H9 (cell line): ENCODE measurements at regions not wholly inside any gene's neighbourhood (a gene's known extent, or its start where the extent isn't known, plus 50 kb on each side); places are given as distances from the start of the nearest gene placed in this dataset.

ENCODE experiments used
- DNase-seq: peaks from one replicate; pipeline ENCODE4 v3.0.0-alpha.2; 2017
- H2AFZ ChIP-seq: one replicate; pipeline ENCODE4 v1.6.1; 2013; ENCODE audit warnings: mild to moderate bottlenecking, low read length, control low read depth, moderate library complexity
- H2AK5ac ChIP-seq: 2 replicates; pipeline ENCODE4 v1.6.1; 2013; ENCODE audit warnings: low read length, control low read depth, mixed read lengths; ENCODE audit not compliant: insufficient read length
- H2BK120ac ChIP-seq: one replicate; pipeline ENCODE4 v1.6.1; 2013; ENCODE audit warnings: low read depth, mild to moderate bottlenecking, low read length, control low read depth, inconsistent platforms; ENCODE audit not compliant: poor library complexity, severe bottlenecking
- H2BK12ac ChIP-seq: 2 replicates; pipeline ENCODE4 v1.6.1; 2013; ENCODE audit warnings: low read length, control low read depth, mixed read lengths, low read depth; ENCODE audit not compliant: insufficient read length
- H2BK15ac ChIP-seq: 2 replicates; pipeline ENCODE4 v1.6.1; 2013; ENCODE audit warnings: low read depth, low read length, control low read depth
- H2BK20ac ChIP-seq: one replicate; pipeline ENCODE4 v1.6.1; 2013; ENCODE audit warnings: low read depth, mild to moderate bottlenecking, low read length, control low read depth, inconsistent platforms; ENCODE audit not compliant: poor library complexity, severe bottlenecking
- H2BK5ac ChIP-seq: 2 replicates; pipeline ENCODE4 v1.6.1; 2013; ENCODE audit warnings: low read length, control low read depth, mixed read lengths; ENCODE audit not compliant: insufficient read length
- H3K14ac ChIP-seq: 2 replicates; pipeline ENCODE4 v1.6.1; 2013; ENCODE audit warnings: low read length, control low read depth; ENCODE audit not compliant: insufficient read depth
- H3K18ac ChIP-seq: 2 replicates; pipeline ENCODE4 v1.6.1; 2013; ENCODE audit warnings: low read depth, mild to moderate bottlenecking, mixed read lengths, low read length, control low read depth; ENCODE audit not compliant: insufficient read length
- H3K23ac ChIP-seq: 2 replicates; pipeline ENCODE4 v1.6.1; 2013; ENCODE audit warnings: low read length, control low read depth, mixed read lengths, low read depth; ENCODE audit not compliant: insufficient read length
- H3K23me2 ChIP-seq: 2 replicates; pipeline ENCODE4 v1.6.1; 2013; ENCODE audit warnings: low read depth, mild to moderate bottlenecking, mixed read lengths, low read length, control low read depth; ENCODE audit not compliant: insufficient read length, poor library complexity, severe bottlenecking
- H3K27ac ChIP-seq: 2 replicates; pipeline ENCODE4 v1.5.1; 2013; ENCODE audit warnings: low read length, control low read depth, mixed read lengths, low read depth; ENCODE audit not compliant: insufficient read length
- H3K27me3 ChIP-seq: 2 replicates; pipeline ENCODE4 v1.6.1; 2013; ENCODE audit warnings: low read length, control low read depth, inconsistent platforms; ENCODE audit not compliant: insufficient read depth
- H3K4ac ChIP-seq: 2 replicates; pipeline ENCODE4 v1.6.1; 2013; ENCODE audit warnings: low read depth, mild to moderate bottlenecking, control low read depth, inconsistent platforms, low read length, moderate library complexity
- H3K4me1 ChIP-seq: 2 replicates; pipeline ENCODE4 v1.6.1; 2013; ENCODE audit warnings: low read length, control low read depth, inconsistent platforms; ENCODE audit not compliant: insufficient read depth
- H3K4me2 ChIP-seq: 2 replicates; pipeline ENCODE4 v1.6.1; 2013; ENCODE audit warnings: low read length, control low read depth, mixed read lengths; ENCODE audit not compliant: insufficient read length, insufficient read depth
- H3K56ac ChIP-seq: 2 replicates; pipeline ENCODE4 v1.6.1; 2013; ENCODE audit warnings: low read depth, mild to moderate bottlenecking, mixed read lengths, low read length, control low read depth; ENCODE audit not compliant: insufficient read length
- H3K79me1 ChIP-seq: 2 replicates; pipeline ENCODE4 v1.6.1; 2013; ENCODE audit warnings: low read depth, mild to moderate bottlenecking, moderate library complexity, low read length, control low read depth, inconsistent platforms; ENCODE audit not compliant: insufficient read depth, poor library complexity, severe bottlenecking
- H3K79me2 ChIP-seq: 2 replicates; pipeline ENCODE4 v1.6.1; 2013; ENCODE audit warnings: low read length, control low read depth, inconsistent platforms; ENCODE audit not compliant: insufficient read depth
- H3K9ac ChIP-seq: 2 replicates; pipeline ENCODE4 v1.6.1; 2013; ENCODE audit warnings: low read length, control low read depth, mixed read lengths; ENCODE audit not compliant: insufficient read length; ENCODE audit errors: extremely low read depth
- H3K9me3 ChIP-seq: one replicate; pipeline ENCODE4 v1.6.1; 2013; ENCODE audit warnings: low read depth, low read length, inconsistent platforms; ENCODE audit not compliant: control insufficient read depth
- H3T11ph ChIP-seq: one replicate; pipeline ENCODE4 v1.6.1; 2013; ENCODE audit warnings: mild to moderate bottlenecking, low read length, control low read depth, inconsistent platforms
- H4K20me1 ChIP-seq: one replicate; pipeline ENCODE4 v1.6.1; 2013; ENCODE audit not compliant: control insufficient read depth, insufficient read length, insufficient read depth
- H4K5ac ChIP-seq: 2 replicates; pipeline ENCODE4 v1.6.1; 2013; ENCODE audit warnings: low read depth, mild to moderate bottlenecking, mixed read lengths, low read length, control low read depth; ENCODE audit not compliant: insufficient read length
- H4K8ac ChIP-seq: replicated peaks from 2 replicates; pipeline ENCODE4 v1.6.1; 2013; ENCODE audit warnings: low read length, control low read depth, mixed read lengths, low read depth; ENCODE audit not compliant: insufficient read length
- H4K91ac ChIP-seq: 2 replicates; pipeline ENCODE4 v1.6.1; 2013; ENCODE audit warnings: low read depth, mild to moderate bottlenecking, moderate library complexity, mixed read lengths, low read length, control low read depth; ENCODE audit not compliant: insufficient read length
- H3K27ac Mint-ChIP-seq, 3 experiments: 2 replicates in 2 of 3; 3 replicates in 1 of 3; pipeline ENCODE4 v1.8.0; 2020 to 2021; ENCODE audit warnings: mixed read lengths in 3 of 3, mild to moderate bottlenecking in 1 of 3, moderate library complexity in 1 of 3
- H3K27me3 Mint-ChIP-seq: 2 replicates; pipeline ENCODE4 v1.8.0; 2021; ENCODE audit warnings: low read depth, mild to moderate bottlenecking, moderate library complexity, mixed read lengths
- H3K36me3 Mint-ChIP-seq, 3 experiments: 2 replicates in 2 of 3; 3 replicates in 1 of 3; pipeline ENCODE4 v1.8.0; 2020 to 2021; ENCODE audit warnings: low read depth in 3 of 3, mixed read lengths in 3 of 3; ENCODE audit not compliant: insufficient read depth in 1 of 3
- H3K4me1 Mint-ChIP-seq, 2 experiments: 2 replicates each; pipeline ENCODE4 v1.8.0; 2020; ENCODE audit warnings: mixed read lengths in 2 of 2
- H3K4me3 Mint-ChIP-seq, 2 experiments: 2 replicates in 1 of 2; 3 replicates in 1 of 2; pipeline ENCODE4 v1.8.0; 2020 to 2021; ENCODE audit warnings: mild to moderate bottlenecking in 2 of 2, mixed read lengths in 2 of 2, moderate library complexity in 1 of 2
- H3K9me3 Mint-ChIP-seq, 2 experiments: 2 replicates in 1 of 2; 3 replicates in 1 of 2; pipeline ENCODE4 v1.8.0; 2020; ENCODE audit warnings: mild to moderate bottlenecking in 2 of 2, mixed read lengths in 2 of 2, moderate library complexity in 1 of 2
- WGBS: extraction: QIAGEN DNeasy Blood & Tissue Kit; methylation state at CpG from one replicate; pipeline ENCODE4 v1.1.7; 2013; ENCODE audit warnings: missing lambda C conversion rate, low lambda C conversion rate, mixed read lengths; ENCODE audit not compliant: insufficient read length; ENCODE audit errors: extremely low coverage; 5-methylcytosine and 5-hydroxymethylcytosine counted together
- TF ChIP-seq, protein P1 (sequence below): fragments of 200-600 bp; sonication (generic); conservative IDR thresholded peaks from 3 replicates; pipeline ENCODE4 v1.8.0; 2021; ENCODE audit warnings: antibody characterized with exemption, mild to moderate bottlenecking

DNA sequence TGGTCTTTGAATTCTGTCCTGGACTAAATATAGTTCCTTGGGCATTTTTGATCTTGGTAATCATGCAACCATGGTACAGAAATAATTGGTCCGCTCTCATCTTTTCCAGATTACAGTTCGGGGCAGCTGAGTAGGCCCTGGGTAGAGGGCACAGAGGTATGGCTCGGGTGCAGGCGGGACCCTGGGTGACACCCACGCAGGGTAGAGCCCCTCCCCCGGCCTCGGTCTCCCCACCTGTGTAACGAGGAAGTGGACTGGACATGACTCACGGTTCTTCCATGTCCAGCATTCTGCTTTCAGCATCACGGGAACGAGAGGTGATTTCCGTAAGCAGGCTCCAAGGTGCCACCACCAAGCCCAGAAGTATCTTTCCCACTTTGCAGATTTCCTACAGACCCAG is 91.0 kb upstream of the DIO3 start:
- Histone ChIP-seq H3T11ph (no peak overlapping the region), H3K18ac (no peak overlapping the region), H3K56ac (no peak overlapping the region), H2BK120ac (no peak overlapping the region), H3K79me1 (no peaks in the 10 kb centered on the region), H3K4me2 (no peak overlapping the region), H3K23me2 (no peaks in the 10 kb centered on the region), H3K23ac (no peak overlapping the region), H2BK15ac (no peak overlapping the region), H4K8ac (no peak overlapping the region), H3K79me2 (no peaks in the 10 kb centered on the region), H3K9ac (no peak overlapping the region), H2BK5ac (no peak overlapping the region), H3K27ac (no peak overlapping the region), H4K5ac (no peak overlapping the region), H3K4ac (no peak overlapping the region), H3K27me3 (no peaks in the 10 kb centered on the region), H4K91ac (no peak overlapping the region), H3K9me3 (no peaks in the 10 kb centered on the region), H2BK12ac (no peak overlapping the region), H3K14ac (no peak overlapping the region), H3K4me1 (no peaks in the 10 kb centered on the region), H2AFZ (no peak overlapping the region), H4K20me1 (no peaks in the 10 kb centered on the region), H2BK20ac (no peak overlapping the region), H2AK5ac (no peak overlapping the region)
- H3K36me3 Mint-ChIP-seq = no peaks in the 10 kb centered on the region
- no CpG with 5 or more reads among the region's 12 CpGs for WGBS
- no peak overlapping the region for H3K4me3 Mint-ChIP-seq
- TF ChIP-seq, protein P1, sequence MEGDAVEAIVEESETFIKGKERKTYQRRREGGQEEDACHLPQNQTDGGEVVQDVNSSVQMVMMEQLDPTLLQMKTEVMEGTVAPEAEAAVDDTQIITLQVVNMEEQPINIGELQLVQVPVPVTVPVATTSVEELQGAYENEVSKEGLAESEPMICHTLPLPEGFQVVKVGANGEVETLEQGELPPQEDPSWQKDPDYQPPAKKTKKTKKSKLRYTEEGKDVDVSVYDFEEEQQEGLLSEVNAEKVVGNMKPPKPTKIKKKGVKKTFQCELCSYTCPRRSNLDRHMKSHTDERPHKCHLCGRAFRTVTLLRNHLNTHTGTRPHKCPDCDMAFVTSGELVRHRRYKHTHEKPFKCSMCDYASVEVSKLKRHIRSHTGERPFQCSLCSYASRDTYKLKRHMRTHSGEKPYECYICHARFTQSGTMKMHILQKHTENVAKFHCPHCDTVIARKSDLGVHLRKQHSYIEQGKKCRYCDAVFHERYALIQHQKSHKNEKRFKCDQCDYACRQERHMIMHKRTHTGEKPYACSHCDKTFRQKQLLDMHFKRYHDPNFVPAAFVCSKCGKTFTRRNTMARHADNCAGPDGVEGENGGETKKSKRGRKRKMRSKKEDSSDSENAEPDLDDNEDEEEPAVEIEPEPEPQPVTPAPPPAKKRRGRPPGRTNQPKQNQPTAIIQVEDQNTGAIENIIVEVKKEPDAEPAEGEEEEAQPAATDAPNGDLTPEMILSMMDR = no peak
- H3K4me1 Mint-ChIP-seq = peaks cover 0 to 9% of the 10 kb centered on the region in 2 experiments; a peak in 3 of 4 replicates
- H3K27me3 Mint-ChIP-seq = peaks cover 22% of the 10 kb centered on the region
- H3K9me3 Mint-ChIP-seq = no peaks in the 10 kb centered on the region
- H3K27ac Mint-ChIP-seq = no peak overlapping the region
- peak; percentile 16 for DNase-seq
